Mucosa of descending colon (tissue), 3 donors: ENCODE measurements at regions not wholly inside any gene's neighbourhood (a gene's known extent, or its start where the extent isn't known, plus 50 kb on each side); places are given as distances from the start of the nearest gene placed in this dataset.

Experiments
- ATAC-seq: fragments of 200-7000 bp; cut with Tn5 transposase; one replicate; pipeline ENCODE4 v1.9.1; 2020; ENCODE audit warnings: mild to moderate bottlenecking, moderate library complexity
- DNase-seq, 3 donors: peaks; one replicate each; pipeline ENCODE4 v3.0.0-alpha.2; 2020
- H3K36me3 ChIP-seq: fragments of 200-600 bp; one replicate; pipeline ENCODE4 v1.8.0; 2021; ENCODE audit warnings: low read depth, mild to moderate bottlenecking
- H3K4me1 ChIP-seq: fragments of 200-600 bp; one replicate; pipeline ENCODE4 v1.8.0; 2021; ENCODE audit warnings: low read depth, mild to moderate bottlenecking
- H3K4me3 ChIP-seq: fragments of 200-600 bp; one replicate; pipeline ENCODE4 v1.8.0; 2021; ENCODE audit warnings: mild to moderate bottlenecking
- H3K9me3 ChIP-seq: fragments of 200-600 bp; one replicate; pipeline ENCODE4 v1.8.0; 2021; ENCODE audit warnings: mild to moderate bottlenecking
- intact Hi-C, 2 donors: fragments of 100-400 bp; cut with DNase I in 1 of 2; cut with micrococcal nuclease in 1 of 2; formaldehyde crosslinking; loops; one replicate each; pipeline versions ENCODE4 v1.11.0 to v1.11.1; 2022; cut with DNase I, micrococcal nuclease
- TF ChIP-seq, protein P1 (sequence below): fragments of 200-600 bp; IDR thresholded peaks from one replicate; pipeline ENCODE4 v1.8.0; 2022; ENCODE audit warnings: antibody characterized with exemption, mild to moderate bottlenecking
- donor health status: DM: no; HTN: no; CAD: no; lungs with moderate emphysema.
- donor health status: DM: no; HTN: no; CAD: no.
- donor health status: DM: no; HTN: yes; CAD: no.

DNA sequence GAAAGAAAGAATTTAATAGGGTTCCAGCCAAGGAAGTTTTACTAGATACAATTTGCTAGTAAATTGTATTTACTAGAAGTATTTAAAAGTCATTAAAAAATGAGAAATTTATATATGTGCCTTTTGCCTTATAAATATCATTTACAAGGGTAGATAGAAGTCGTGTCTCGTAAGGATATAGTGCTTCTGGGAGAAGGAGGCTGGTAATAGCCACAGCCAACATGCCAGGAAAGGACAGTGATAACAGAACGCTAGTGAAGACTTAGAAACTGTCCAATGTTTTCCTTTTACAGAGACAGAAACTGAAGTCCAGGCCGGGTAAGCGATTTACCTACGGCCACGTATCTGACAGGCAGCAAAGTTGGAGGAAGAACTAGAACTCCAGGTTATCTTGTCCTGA is 113.5 kb upstream of the LRRN1 start:
- TF ChIP-seq, protein P1, sequence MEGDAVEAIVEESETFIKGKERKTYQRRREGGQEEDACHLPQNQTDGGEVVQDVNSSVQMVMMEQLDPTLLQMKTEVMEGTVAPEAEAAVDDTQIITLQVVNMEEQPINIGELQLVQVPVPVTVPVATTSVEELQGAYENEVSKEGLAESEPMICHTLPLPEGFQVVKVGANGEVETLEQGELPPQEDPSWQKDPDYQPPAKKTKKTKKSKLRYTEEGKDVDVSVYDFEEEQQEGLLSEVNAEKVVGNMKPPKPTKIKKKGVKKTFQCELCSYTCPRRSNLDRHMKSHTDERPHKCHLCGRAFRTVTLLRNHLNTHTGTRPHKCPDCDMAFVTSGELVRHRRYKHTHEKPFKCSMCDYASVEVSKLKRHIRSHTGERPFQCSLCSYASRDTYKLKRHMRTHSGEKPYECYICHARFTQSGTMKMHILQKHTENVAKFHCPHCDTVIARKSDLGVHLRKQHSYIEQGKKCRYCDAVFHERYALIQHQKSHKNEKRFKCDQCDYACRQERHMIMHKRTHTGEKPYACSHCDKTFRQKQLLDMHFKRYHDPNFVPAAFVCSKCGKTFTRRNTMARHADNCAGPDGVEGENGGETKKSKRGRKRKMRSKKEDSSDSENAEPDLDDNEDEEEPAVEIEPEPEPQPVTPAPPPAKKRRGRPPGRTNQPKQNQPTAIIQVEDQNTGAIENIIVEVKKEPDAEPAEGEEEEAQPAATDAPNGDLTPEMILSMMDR, result no peak
- ATAC-seq (no peak), DNase-seq (no peak)
- no peak overlapping the region for H3K4me3 ChIP-seq
- H3K36me3 ChIP-seq, result no peaks in the 10 kb centered on the region
- no peaks in the 10 kb centered on the region for H3K4me1 ChIP-seq
- H3K9me3 ChIP-seq, result no peaks in the 10 kb centered on the region
- intact Hi-C loops, result no loop called here

DNA sequence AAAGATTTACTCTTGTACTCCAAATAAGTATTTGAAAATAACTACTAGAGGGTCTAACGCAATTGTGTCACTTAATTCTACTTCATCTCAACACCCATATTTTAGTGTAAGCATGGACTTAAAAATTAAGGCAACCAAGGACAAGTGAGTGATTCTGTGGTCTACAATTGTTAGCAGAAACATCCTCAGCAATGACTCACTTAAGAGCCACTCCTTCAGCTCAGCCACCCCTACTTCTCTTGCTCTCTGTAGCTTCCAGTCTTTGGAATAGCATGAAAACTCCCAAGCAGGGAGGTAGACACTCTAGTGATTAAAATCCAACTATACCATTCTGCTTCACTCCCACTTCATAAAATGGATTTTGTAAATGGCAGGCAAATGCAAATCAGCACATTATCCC is 116.0 kb upstream of the LRRN1 start:
- TF ChIP-seq, protein P1, result no peak

GRCh38 chr3:3675801-3676200 is 123.4 kb upstream of the LRRN1 start:
- TF ChIP-seq, protein P1, result no peak
- DNase-seq (no peak), ATAC-seq (no peak)
- Histone ChIP-seq H3K4me3 (no peak overlapping the region), H3K9me3 (no peaks in the 10 kb centered on the region), H3K4me1 (no peaks in the 10 kb centered on the region), H3K36me3 (no peaks in the 10 kb centered on the region)
- intact Hi-C loops, result no loop called here

More for the DNA sequence above, 116.0 kb upstream of the LRRN1 start:
- intact Hi-C loops, result no loop called here
- no peak for ATAC-seq
- Histone ChIP-seq H3K9me3 (no peaks in the 10 kb centered on the region), H3K36me3 (no peaks in the 10 kb centered on the region), H3K4me1 (no peaks in the 10 kb centered on the region), H3K4me3 (no peak overlapping the region)
- DNase-seq, result no peak

DNA sequence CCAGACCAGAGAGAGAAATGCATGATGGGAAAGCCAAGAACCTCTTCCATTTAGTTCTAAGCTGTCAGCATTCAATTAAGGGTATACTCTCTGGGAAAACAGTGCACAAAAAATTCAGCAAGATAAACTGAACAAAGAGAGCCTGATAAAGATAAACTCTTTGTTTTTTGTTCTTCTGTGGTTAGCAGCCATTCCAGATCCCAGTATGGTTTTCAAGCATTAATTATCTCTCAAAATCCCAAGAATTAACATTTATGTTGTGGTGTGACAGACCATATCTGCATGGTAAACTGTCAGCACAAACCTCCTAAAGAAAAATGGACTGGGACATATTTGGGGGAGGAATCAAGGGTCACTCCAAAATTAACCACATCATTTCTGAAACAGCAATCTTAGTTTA is 124.0 kb upstream of the LRRN1 start:
- Histone ChIP-seq H3K4me1 (no peaks in the 10 kb centered on the region), H3K9me3 (no peaks in the 10 kb centered on the region), H3K36me3 (no peaks in the 10 kb centered on the region), H3K4me3 (no peak overlapping the region)
- ATAC-seq (no peak), DNase-seq (no peak)
- intact Hi-C loops, result no loop called here
- TF ChIP-seq, protein P1, result no peak

- DNase-seq, result no peak
- Histone ChIP-seq H3K36me3 (no peaks in the 10 kb centered on the region), H3K9me3 (no peaks in the 10 kb centered on the region), H3K4me1 (no peaks in the 10 kb centered on the region), H3K4me3 (no peak overlapping the region)
- no peak for ATAC-seq
- TF ChIP-seq, protein P1, result no peak
- intact Hi-C loops, result no loop called here
Measured at GRCh38 chr3:3666664-3667063, 132.6 kb upstream of the LRRN1 start.

- no peak for DNase-seq
- Histone ChIP-seq H3K4me3 (no peak overlapping the region), H3K9me3 (no peaks in the 10 kb centered on the region), H3K36me3 (no peaks in the 10 kb centered on the region), H3K4me1 (no peaks in the 10 kb centered on the region)
- ATAC-seq, result no peak
- TF ChIP-seq, protein P1, result no peak
- intact Hi-C loops, result no loop called here
Measured at GRCh38 chr3:3665961-3666640, 133.1 kb upstream of the LRRN1 start.
